ENCODE measurements at regions not wholly inside any gene's neighbourhood (a gene's known extent, or its start where the extent isn't known, plus 50 kb on each side); places are given as distances from the start of the nearest gene placed in this dataset.

DNA sequence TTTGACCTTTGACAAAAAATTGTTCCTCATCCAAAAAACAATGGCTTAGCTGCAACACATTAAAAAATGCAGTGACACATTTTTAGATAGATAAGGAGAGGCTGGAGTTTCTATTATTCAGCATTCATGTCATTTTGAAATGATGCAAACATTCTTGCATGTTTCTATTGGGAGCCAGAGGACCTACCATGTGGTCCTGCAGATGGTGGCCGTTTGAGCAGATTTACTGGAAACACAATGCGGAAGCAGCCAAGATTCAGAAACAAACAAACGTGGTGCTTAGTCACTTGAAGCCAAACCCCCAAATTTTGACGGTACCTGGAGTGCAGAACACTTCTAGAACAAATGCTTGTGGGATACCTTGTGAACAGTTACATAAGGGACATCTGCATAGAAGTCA lies 456.7 kb downstream of the PCDH18 start:
- TF ChIP-seq EZH2 (IDR thresholded peaks at IDR 0.05; ENCODE audit: borderline replicate concordance, control insufficient read depth, low read depth, low read length) (no peak), RFX5 (IDR thresholded peaks at IDR 0.05; ENCODE audit: low read depth, low read length) (no peak), POLR2AphosphoS2 (IDR thresholded peaks at IDR 0.05; ENCODE audit: low read depth, low read length) (no peak), CBFB (IDR thresholded peaks at IDR 0.05; ENCODE audit: low read depth) (no peak), USF1 (IDR thresholded peaks at IDR 0.05; ENCODE audit: borderline replicate concordance, extremely low read length, insufficient read depth, low read depth, low read length) (no peak), SMC3 (IDR thresholded peaks at IDR 0.05; ENCODE audit: borderline replicate concordance, low read length) (no peak), POLR2A (IDR thresholded peaks at IDR 0.05; ENCODE audit: low read depth, low read length) (no peak), CTCF (IDR thresholded peaks at IDR 0.05 in 2 of 3, conservative IDR thresholded peaks at IDR 0.05 in 1 of 3; ENCODE audit: control insufficient read depth in 2 of 3, extremely low read depth in 1 of 3, insufficient read depth in 1 of 3, low read depth in 3 of 3, low read length in 3 of 3) (no peak), NFIC (IDR thresholded peaks at IDR 0.05; ENCODE audit: low read depth, low read length) (no peak), HCFC1 (IDR thresholded peaks at IDR 0.05; ENCODE audit: low read length) (no peak)
- TF ChIP-seq, protein P1, sequence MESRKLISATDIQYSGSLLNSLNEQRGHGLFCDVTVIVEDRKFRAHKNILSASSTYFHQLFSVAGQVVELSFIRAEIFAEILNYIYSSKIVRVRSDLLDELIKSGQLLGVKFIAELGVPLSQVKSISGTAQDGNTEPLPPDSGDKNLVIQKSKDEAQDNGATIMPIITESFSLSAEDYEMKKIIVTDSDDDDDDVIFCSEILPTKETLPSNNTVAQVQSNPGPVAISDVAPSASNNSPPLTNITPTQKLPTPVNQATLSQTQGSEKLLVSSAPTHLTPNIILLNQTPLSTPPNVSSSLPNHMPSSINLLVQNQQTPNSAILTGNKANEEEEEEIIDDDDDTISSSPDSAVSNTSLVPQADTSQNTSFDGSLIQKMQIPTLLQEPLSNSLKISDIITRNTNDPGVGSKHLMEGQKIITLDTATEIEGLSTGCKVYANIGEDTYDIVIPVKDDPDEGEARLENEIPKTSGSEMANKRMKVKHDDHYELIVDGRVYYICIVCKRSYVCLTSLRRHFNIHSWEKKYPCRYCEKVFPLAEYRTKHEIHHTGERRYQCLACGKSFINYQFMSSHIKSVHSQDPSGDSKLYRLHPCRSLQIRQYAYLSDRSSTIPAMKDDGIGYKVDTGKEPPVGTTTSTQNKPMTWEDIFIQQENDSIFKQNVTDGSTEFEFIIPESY (IDR thresholded peaks at IDR 0.05) = no peak
